Liver (tissue), 8 donors: ENCODE measurements at regions not wholly inside any gene's neighbourhood (a gene's known extent, or its start where the extent isn't known, plus 50 kb on each side); places are given as distances from the start of the nearest gene placed in this dataset.

ENCODE experiments used
- DNase-seq: peaks from one replicate; pipeline ENCODE4 v3.0.0-alpha.2; 2017; ENCODE audit warnings: low spot score
- H3K27ac ChIP-seq, 2 donors: one replicate each; pipeline ENCODE4 v1.7.0; 2013; ENCODE audit warnings: inconsistent platforms in 2 of 2, low read length in 2 of 2, control low read depth in 1 of 2, low read depth in 1 of 2, mild to moderate bottlenecking in 1 of 2
- H3K27me3 ChIP-seq, 4 donors: one replicate each; pipeline versions ENCODE4 v1.6.1 to v1.7.0; 2013; ENCODE audit warnings: low read length in 3 of 4, inconsistent platforms in 1 of 4, mild to moderate bottlenecking in 1 of 4, moderate library complexity in 1 of 4; ENCODE audit not compliant: control insufficient read depth in 4 of 4, insufficient read depth in 4 of 4
- H3K36me3 ChIP-seq, 4 donors: one replicate each; pipeline versions ENCODE4 v1.6.1 to v1.7.0; 2013; ENCODE audit warnings: low read length in 3 of 4, mild to moderate bottlenecking in 3 of 4, low read depth in 1 of 4, moderate library complexity in 1 of 4; ENCODE audit not compliant: control insufficient read depth in 4 of 4, insufficient read depth in 3 of 4
- H3K4me1 ChIP-seq, 4 donors: one replicate each; pipeline versions ENCODE4 v1.6.1 to v1.7.0; 2013; ENCODE audit warnings: low read length in 3 of 4, mild to moderate bottlenecking in 3 of 4, moderate library complexity in 1 of 4; ENCODE audit not compliant: control insufficient read depth in 4 of 4, insufficient read depth in 4 of 4
- H3K4me3 ChIP-seq, 3 donors: one replicate each; pipeline versions ENCODE4 v1.6.1 to v1.7.0; 2013; ENCODE audit warnings: low read length in 3 of 3, control low read depth in 1 of 3, low read depth in 1 of 3, mild to moderate bottlenecking in 1 of 3
- H3K9ac ChIP-seq, 2 donors: one replicate each; pipeline ENCODE4 v1.7.0; 2013; ENCODE audit warnings: low read length in 2 of 2, mild to moderate bottlenecking in 2 of 2, moderate library complexity in 2 of 2, control low read depth in 1 of 2, low read depth in 1 of 2
- H3K9me3 ChIP-seq, 4 donors: one replicate each; pipeline versions ENCODE4 v1.6.1 to v1.7.0; 2013; ENCODE audit warnings: low read length in 3 of 4; ENCODE audit not compliant: control insufficient read depth in 4 of 4
- EGR1 ChIP-seq, 2 donors: IDR thresholded peaks; 2 replicates each; pipeline ENCODE4 v1.6.1; 2016 to 2018; ENCODE audit warnings: antibody characterized with exemption in 2 of 2, low read depth in 2 of 2
- FOXA1 ChIP-seq: IDR thresholded peaks from 2 replicates; pipeline ENCODE4 v1.6.1; 2016; ENCODE audit warnings: antibody characterized with exemption
- FOXA2 ChIP-seq: IDR thresholded peaks from 2 replicates; pipeline ENCODE4 v1.6.1; 2016; ENCODE audit warnings: antibody characterized with exemption
- GABPA ChIP-seq, 2 donors: IDR thresholded peaks in 1 of 2; conservative IDR thresholded peaks in 1 of 2; 2 replicates each; pipeline ENCODE4 v1.6.1; 2016; ENCODE audit warnings: antibody characterized with exemption in 2 of 2, mild to moderate bottlenecking in 1 of 2, moderate library complexity in 1 of 2
- HNF4A ChIP-seq, 2 donors: conservative IDR thresholded peaks; 2 replicates each; pipeline ENCODE4 v1.6.1; 2016; ENCODE audit warnings: antibody characterized with exemption in 2 of 2, mild to moderate bottlenecking in 2 of 2
- HNF4G ChIP-seq: IDR thresholded peaks from 2 replicates; pipeline ENCODE4 v1.6.1; 2016; ENCODE audit warnings: antibody characterized with exemption
- JUND ChIP-seq, 2 donors: IDR thresholded peaks; 2 replicates each; pipeline ENCODE4 v1.6.1; 2016; ENCODE audit warnings: antibody characterized with exemption in 2 of 2
- NR2F2 ChIP-seq: IDR thresholded peaks from 2 replicates; pipeline ENCODE4 v1.6.1; 2016; ENCODE audit warnings: antibody characterized with exemption
- RAD21 ChIP-seq, 2 donors: IDR thresholded peaks; 2 replicates each; pipeline ENCODE4 v1.6.1; 2016; ENCODE audit warnings: antibody characterized with exemption in 2 of 2, mild to moderate bottlenecking in 2 of 2
- RXRA ChIP-seq, 2 donors: IDR thresholded peaks; 2 replicates each; pipeline ENCODE4 v1.6.1; 2017 to 2018; ENCODE audit warnings: antibody characterized with exemption in 2 of 2, mild to moderate bottlenecking in 1 of 2
- SP1 ChIP-seq: IDR thresholded peaks from 2 replicates; pipeline ENCODE4 v1.6.1; 2018; ENCODE audit warnings: antibody characterized with exemption, mild to moderate bottlenecking
- TAF1 ChIP-seq: conservative IDR thresholded peaks from 2 replicates; pipeline ENCODE4 v1.6.1; 2016; ENCODE audit warnings: antibody characterized with exemption, mild to moderate bottlenecking
- YY1 ChIP-seq: IDR thresholded peaks from 2 replicates; pipeline ENCODE4 v1.6.1; 2016; ENCODE audit warnings: antibody characterized with exemption, mild to moderate bottlenecking
- WGBS: extraction: QIAGEN DNeasy Blood & Tissue Kit; methylation state at CpG from one replicate; pipeline ENCODE4 v1.1.7; 2013; 5-methylcytosine and 5-hydroxymethylcytosine counted together
- TF ChIP-seq, protein P1 (sequence below): IDR thresholded peaks from 2 replicates; pipeline ENCODE4 v1.6.1; 2016; ENCODE audit warnings: antibody characterized with exemption
- TF ChIP-seq, protein P2 (sequence below): fragments of 150-350 bp; IDR thresholded peaks from 2 replicates; pipeline ENCODE4 v1.5.1; 2017; ENCODE audit warnings: improper control_type of control experiment, low read depth, low read length; ENCODE audit not compliant: missing input control
- TF ChIP-seq, protein P3 (sequence below): IDR thresholded peaks from 2 replicates; pipeline ENCODE4 v1.6.1; 2016; ENCODE audit warnings: antibody characterized with exemption, mild to moderate bottlenecking
- TF ChIP-seq, protein P4 (sequence below): IDR thresholded peaks from 2 replicates; pipeline ENCODE4 v1.6.1; 2016; ENCODE audit warnings: antibody characterized with exemption
- TF ChIP-seq, protein P5 (sequence below): IDR thresholded peaks from 2 replicates; pipeline ENCODE4 v1.6.1; 2016; ENCODE audit warnings: antibody characterized with exemption
- donor health status: healthy.
- donor health status: healthy.
- donor health status: healthy.
- donor health status: healthy.
- donor health status: healthy.

DNA sequence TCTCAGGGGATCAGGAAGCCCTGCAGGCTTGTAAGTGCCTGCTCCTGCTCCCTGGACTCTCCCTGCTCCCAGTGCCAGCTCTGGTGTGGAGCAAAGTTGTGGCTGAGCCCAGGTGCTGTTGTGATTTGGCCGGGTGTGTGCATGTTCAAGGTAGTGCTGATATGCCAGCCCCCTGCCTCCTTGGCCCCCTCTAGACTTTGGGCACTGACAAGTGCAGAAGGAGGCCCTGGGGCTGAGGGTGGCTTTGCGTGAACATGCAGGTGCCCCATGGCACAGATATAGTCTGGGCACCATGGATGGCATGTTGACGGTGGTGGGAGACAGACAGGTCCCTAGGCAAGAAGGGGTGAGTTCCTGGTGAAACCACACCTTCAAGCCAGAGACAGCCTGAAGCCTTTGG, 441.6 kb upstream of the CDH8 start:
- Histone ChIP-seq H3K4me1 (no peaks in the 10 kb centered on the region), H3K27me3 (no peaks in the 10 kb centered on the region), H3K36me3 (no peaks in the 10 kb centered on the region), H3K9me3 (peaks cover 0 to 8% (median 0%) of the 10 kb centered on the region in 4 donors), H3K4me3 (no peak overlapping the region), H3K9ac (no peak overlapping the region), H3K27ac (no peak overlapping the region)
- no peak for DNase-seq
- WGBS: 84% methylated on average over 3 of the region's 3 CpGs
- TF ChIP-seq, protein P1, sequence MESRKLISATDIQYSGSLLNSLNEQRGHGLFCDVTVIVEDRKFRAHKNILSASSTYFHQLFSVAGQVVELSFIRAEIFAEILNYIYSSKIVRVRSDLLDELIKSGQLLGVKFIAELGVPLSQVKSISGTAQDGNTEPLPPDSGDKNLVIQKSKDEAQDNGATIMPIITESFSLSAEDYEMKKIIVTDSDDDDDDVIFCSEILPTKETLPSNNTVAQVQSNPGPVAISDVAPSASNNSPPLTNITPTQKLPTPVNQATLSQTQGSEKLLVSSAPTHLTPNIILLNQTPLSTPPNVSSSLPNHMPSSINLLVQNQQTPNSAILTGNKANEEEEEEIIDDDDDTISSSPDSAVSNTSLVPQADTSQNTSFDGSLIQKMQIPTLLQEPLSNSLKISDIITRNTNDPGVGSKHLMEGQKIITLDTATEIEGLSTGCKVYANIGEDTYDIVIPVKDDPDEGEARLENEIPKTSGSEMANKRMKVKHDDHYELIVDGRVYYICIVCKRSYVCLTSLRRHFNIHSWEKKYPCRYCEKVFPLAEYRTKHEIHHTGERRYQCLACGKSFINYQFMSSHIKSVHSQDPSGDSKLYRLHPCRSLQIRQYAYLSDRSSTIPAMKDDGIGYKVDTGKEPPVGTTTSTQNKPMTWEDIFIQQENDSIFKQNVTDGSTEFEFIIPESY: no peak
- TF ChIP-seq GABPA (IDR thresholded peaks at IDR 0.05 in 1 of 2, conservative IDR thresholded peaks at IDR 0.05 in 1 of 2): no peak
- no peak for TF ChIP-seq FOXA1
- TF ChIP-seq JUND (IDR thresholded peaks at IDR 0.05): no peak
- no peak for TF ChIP-seq FOXA2
- no peak for TF ChIP-seq HNF4A (conservative IDR thresholded peaks at IDR 0.05)
- no peak for TF ChIP-seq HNF4G
- no peak for TF ChIP-seq YY1
- no peak for TF ChIP-seq RAD21 (IDR thresholded peaks at IDR 0.05)
- no peak for TF ChIP-seq TAF1
- no peak for TF ChIP-seq SP1
- TF ChIP-seq, protein P2, sequence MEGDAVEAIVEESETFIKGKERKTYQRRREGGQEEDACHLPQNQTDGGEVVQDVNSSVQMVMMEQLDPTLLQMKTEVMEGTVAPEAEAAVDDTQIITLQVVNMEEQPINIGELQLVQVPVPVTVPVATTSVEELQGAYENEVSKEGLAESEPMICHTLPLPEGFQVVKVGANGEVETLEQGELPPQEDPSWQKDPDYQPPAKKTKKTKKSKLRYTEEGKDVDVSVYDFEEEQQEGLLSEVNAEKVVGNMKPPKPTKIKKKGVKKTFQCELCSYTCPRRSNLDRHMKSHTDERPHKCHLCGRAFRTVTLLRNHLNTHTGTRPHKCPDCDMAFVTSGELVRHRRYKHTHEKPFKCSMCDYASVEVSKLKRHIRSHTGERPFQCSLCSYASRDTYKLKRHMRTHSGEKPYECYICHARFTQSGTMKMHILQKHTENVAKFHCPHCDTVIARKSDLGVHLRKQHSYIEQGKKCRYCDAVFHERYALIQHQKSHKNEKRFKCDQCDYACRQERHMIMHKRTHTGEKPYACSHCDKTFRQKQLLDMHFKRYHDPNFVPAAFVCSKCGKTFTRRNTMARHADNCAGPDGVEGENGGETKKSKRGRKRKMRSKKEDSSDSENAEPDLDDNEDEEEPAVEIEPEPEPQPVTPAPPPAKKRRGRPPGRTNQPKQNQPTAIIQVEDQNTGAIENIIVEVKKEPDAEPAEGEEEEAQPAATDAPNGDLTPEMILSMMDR: no peak
- TF ChIP-seq, protein P3, sequence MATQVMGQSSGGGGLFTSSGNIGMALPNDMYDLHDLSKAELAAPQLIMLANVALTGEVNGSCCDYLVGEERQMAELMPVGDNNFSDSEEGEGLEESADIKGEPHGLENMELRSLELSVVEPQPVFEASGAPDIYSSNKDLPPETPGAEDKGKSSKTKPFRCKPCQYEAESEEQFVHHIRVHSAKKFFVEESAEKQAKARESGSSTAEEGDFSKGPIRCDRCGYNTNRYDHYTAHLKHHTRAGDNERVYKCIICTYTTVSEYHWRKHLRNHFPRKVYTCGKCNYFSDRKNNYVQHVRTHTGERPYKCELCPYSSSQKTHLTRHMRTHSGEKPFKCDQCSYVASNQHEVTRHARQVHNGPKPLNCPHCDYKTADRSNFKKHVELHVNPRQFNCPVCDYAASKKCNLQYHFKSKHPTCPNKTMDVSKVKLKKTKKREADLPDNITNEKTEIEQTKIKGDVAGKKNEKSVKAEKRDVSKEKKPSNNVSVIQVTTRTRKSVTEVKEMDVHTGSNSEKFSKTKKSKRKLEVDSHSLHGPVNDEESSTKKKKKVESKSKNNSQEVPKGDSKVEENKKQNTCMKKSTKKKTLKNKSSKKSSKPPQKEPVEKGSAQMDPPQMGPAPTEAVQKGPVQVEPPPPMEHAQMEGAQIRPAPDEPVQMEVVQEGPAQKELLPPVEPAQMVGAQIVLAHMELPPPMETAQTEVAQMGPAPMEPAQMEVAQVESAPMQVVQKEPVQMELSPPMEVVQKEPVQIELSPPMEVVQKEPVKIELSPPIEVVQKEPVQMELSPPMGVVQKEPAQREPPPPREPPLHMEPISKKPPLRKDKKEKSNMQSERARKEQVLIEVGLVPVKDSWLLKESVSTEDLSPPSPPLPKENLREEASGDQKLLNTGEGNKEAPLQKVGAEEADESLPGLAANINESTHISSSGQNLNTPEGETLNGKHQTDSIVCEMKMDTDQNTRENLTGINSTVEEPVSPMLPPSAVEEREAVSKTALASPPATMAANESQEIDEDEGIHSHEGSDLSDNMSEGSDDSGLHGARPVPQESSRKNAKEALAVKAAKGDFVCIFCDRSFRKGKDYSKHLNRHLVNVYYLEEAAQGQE: no peak
- no peak for TF ChIP-seq NR2F2
- TF ChIP-seq, protein P4, sequence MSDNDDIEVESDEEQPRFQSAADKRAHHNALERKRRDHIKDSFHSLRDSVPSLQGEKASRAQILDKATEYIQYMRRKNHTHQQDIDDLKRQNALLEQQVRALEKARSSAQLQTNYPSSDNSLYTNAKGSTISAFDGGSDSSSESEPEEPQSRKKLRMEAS: no peak

DNA sequence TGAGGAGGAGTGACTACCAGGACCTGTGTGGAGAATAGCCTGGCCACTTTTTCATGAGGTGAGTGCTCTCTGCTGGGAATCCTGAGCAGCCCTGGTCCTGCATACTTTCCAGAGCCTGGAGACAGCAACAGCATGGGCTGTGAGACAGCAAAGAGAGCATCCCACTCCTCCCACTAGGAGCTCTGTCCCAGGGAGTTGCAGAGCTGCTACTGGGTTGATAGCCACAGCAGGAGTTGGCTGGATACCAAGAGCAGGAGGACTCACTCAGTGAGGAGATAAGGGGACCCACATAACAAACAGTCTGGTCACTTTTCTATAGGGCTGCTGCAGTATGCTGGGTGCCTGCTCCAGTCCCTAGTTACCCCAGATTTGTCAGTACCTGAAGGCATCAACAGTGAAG, 439.3 kb upstream of the CDH8 start:
- no peaks in the 10 kb centered on the region for H3K36me3 ChIP-seq
- TF ChIP-seq JUND (IDR thresholded peaks at IDR 0.05) (no peak), TAF1 (no peak), FOXA1 (no peak), FOXA2 (no peak), YY1 (no peak), GABPA (IDR thresholded peaks at IDR 0.05 in 1 of 2, conservative IDR thresholded peaks at IDR 0.05 in 1 of 2) (no peak), SP1 (no peak), RXRA (IDR thresholded peaks at IDR 0.05) (no peak), HNF4G (no peak), NR2F2 (no peak), EGR1 (IDR thresholded peaks at IDR 0.05; ENCODE audit: low read depth in 2 of 2) (no peak), RAD21 (IDR thresholded peaks at IDR 0.05) (no peak), HNF4A (conservative IDR thresholded peaks at IDR 0.05) (no peak)
- TF ChIP-seq, protein P1: no peak
- TF ChIP-seq, protein P2: no peak
- TF ChIP-seq, protein P5, sequence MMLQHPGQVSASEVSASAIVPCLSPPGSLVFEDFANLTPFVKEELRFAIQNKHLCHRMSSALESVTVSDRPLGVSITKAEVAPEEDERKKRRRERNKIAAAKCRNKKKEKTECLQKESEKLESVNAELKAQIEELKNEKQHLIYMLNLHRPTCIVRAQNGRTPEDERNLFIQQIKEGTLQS: no peak
- DNase-seq: no peak
- no peaks in the 10 kb centered on the region for H3K4me1 ChIP-seq
- H3K27ac ChIP-seq: no peak overlapping the region
- H3K9ac ChIP-seq: no peak overlapping the region
- no peaks in the 10 kb centered on the region for H3K27me3 ChIP-seq
- no peak overlapping the region for H3K4me3 ChIP-seq
- peaks cover 0 to 8% (median 0%) of the 10 kb centered on the region in 4 donors for H3K9me3 ChIP-seq
